ENCODE measurements at regions not wholly inside any gene's neighbourhood (a gene's known extent, or its start where the extent isn't known, plus 50 kb on each side); places are given as distances from the start of the nearest gene placed in this dataset.

- TF ChIP-seq POLR2A (IDR thresholded peaks at IDR 0.05) (no peak), CTCF (IDR thresholded peaks at IDR 0.05) (peak; percentile 42 to 54 (median 42))
- H3K9me3 ChIP-seq: no peaks in the 10 kb centered on the region
- intact Hi-C loops (cut with DNase I; ENCODE audit: low total_unique reads): loop anchor here (10.0 kb wide), 1 partner anchor 633 kb away; no protein-coding TSS in a partner anchor
- WGBS, 2 donors: 59 to 74% methylated on average over 5 of the region's 5 CpGs
- H3K27ac ChIP-seq: no peak overlapping the region
- no peak overlapping the region for H3K4me3 ChIP-seq
- H3K4me1 ChIP-seq: no peaks in the 10 kb centered on the region
- peak; percentile 45 for DNase-seq
- no peaks in the 10 kb centered on the region for H3K27me3 ChIP-seq
- no peaks in the 10 kb centered on the region for H3K36me3 ChIP-seq (ENCODE audit: low read depth, missing control alignments)
Measured at GRCh38 chr6:144581812-144582537, 296.8 kb downstream of the UTRN start.

- Histone ChIP-seq H3K4me3 (no peak overlapping the region), H3K27me3 (no peaks in the 10 kb centered on the region), H3K27ac (no peak overlapping the region), H3K4me1 (no peaks in the 10 kb centered on the region), H3K36me3 (ENCODE audit: low read depth, missing control alignments) (no peaks in the 10 kb centered on the region), H3K9me3 (no peaks in the 10 kb centered on the region)
- WGBS, 2 donors: 23 to 27% methylated on average over 16 of the region's 16 CpGs
- intact Hi-C loops (cut with DNase I; ENCODE audit: low total_unique reads): loop anchor here (10.0 kb wide), 1 partner anchor 632 kb away; no protein-coding TSS in a partner anchor
- DNase-seq: peak; percentile 43
- no peak for TF ChIP-seq POLR2A (IDR thresholded peaks at IDR 0.05)
- no peak for TF ChIP-seq CTCF (IDR thresholded peaks at IDR 0.05)
Measured at GRCh38 chr6:144582939-144583613, 297.9 kb downstream of the UTRN start.

GRCh38 chr6:144583614-144583954, 298.4 kb downstream of the UTRN start:
- Histone ChIP-seq H3K27ac (no peak overlapping the region), H3K27me3 (no peaks in the 10 kb centered on the region), H3K4me3 (no peak overlapping the region), H3K4me1 (no peaks in the 10 kb centered on the region), H3K9me3 (no peaks in the 10 kb centered on the region), H3K36me3 (ENCODE audit: low read depth, missing control alignments) (no peaks in the 10 kb centered on the region)
- no peak for DNase-seq
- WGBS, 2 donors: 62 to 64% methylated on average over 1 of the region's 1 CpG
- TF ChIP-seq CTCF (IDR thresholded peaks at IDR 0.05) (no peak), POLR2A (IDR thresholded peaks at IDR 0.05) (no peak)
- intact Hi-C loops (cut with DNase I; ENCODE audit: low total_unique reads): loop anchor here (10.0 kb wide), 1 partner anchor 631 kb away; no protein-coding TSS in a partner anchor

GRCh38 chr6:144585217-144585814, 300.2 kb downstream of the UTRN start:
- Histone ChIP-seq H3K36me3 (ENCODE audit: low read depth, missing control alignments) (no peaks in the 10 kb centered on the region), H3K9me3 (no peaks in the 10 kb centered on the region), H3K4me1 (no peaks in the 10 kb centered on the region), H3K4me3 (no peak overlapping the region), H3K27me3 (no peaks in the 10 kb centered on the region), H3K27ac (no peak overlapping the region)
- no peak for DNase-seq
- intact Hi-C loops (cut with DNase I; ENCODE audit: low total_unique reads): loop anchor here (10.0 kb wide), 1 partner anchor 629 kb away; no protein-coding TSS in a partner anchor
- TF ChIP-seq POLR2A (IDR thresholded peaks at IDR 0.05) (no peak), CTCF (IDR thresholded peaks at IDR 0.05) (peak; percentile 37 to 71 (median 57))
- WGBS, 2 donors: 40 to 57% methylated on average over 3 of the region's 3 CpGs
